GM23338 (cell line): ENCODE measurements at regions not wholly inside any gene's neighbourhood (a gene's known extent, or its start where the extent isn't known, plus 50 kb on each side); places are given as distances from the start of the nearest gene placed in this dataset.

ENCODE experiments used
- CREB1 ChIP-seq: fragments of 250-450 bp; sonication (Bioruptor Pico); IDR thresholded peaks from 2 replicates; pipeline ENCODE4 v1.5.0; 2020; ENCODE audit warnings: low read depth, mild to moderate bottlenecking, moderate library complexity
- EZH2 ChIP-seq: fragments of 200-600 bp; sonication (generic); IDR thresholded peaks from one replicate; pipeline ENCODE4 v1.8.0; 2017; ENCODE audit warnings: antibody characterized with exemption, mild to moderate bottlenecking, low read depth; ENCODE audit not compliant: unreplicated experiment
- JUNB ChIP-seq: IDR thresholded peaks from one replicate; pipeline ENCODE4 v1.6.1; 2016; ENCODE audit warnings: antibody characterized with exemption; ENCODE audit not compliant: unreplicated experiment
- POLR2AphosphoS5 ChIP-seq: IDR thresholded peaks from 2 replicates; pipeline ENCODE4 v1.6.1; 2016; ENCODE audit warnings: antibody characterized with exemption, low read depth
- TF ChIP-seq, protein P1 (sequence below), 2 experiments: fragments of 200-600 bp in 1 of 2; sonication (generic) in 1 of 2; conservative IDR thresholded peaks; 2 replicates each; pipeline versions ENCODE4 v1.5.1 to v1.6.1; 2016 to 2017; ENCODE audit warnings: antibody characterized with exemption in 2 of 2, low read depth in 2 of 2, mild to moderate bottlenecking in 2 of 2, moderate library complexity in 1 of 2

DNA sequence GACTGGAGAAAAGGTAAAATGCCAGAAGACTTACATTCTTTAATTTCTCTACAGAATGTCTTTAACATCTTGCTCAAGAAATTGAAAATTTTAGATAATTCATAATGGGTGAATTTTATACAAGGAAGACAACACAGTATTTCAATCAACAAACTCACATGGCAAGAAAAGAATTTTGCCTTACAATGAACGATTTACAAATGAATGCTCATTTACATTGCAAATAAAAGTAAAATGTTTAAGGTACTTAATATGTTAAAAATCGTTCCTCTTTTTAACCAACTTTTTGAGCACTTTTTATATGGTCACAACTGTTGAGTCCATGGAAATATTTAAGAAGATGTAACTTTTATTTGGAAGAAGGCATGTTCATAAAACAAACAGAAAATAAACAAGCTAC lies 174.8 kb upstream of the UBE2E2 start:
- TF ChIP-seq, protein P1, sequence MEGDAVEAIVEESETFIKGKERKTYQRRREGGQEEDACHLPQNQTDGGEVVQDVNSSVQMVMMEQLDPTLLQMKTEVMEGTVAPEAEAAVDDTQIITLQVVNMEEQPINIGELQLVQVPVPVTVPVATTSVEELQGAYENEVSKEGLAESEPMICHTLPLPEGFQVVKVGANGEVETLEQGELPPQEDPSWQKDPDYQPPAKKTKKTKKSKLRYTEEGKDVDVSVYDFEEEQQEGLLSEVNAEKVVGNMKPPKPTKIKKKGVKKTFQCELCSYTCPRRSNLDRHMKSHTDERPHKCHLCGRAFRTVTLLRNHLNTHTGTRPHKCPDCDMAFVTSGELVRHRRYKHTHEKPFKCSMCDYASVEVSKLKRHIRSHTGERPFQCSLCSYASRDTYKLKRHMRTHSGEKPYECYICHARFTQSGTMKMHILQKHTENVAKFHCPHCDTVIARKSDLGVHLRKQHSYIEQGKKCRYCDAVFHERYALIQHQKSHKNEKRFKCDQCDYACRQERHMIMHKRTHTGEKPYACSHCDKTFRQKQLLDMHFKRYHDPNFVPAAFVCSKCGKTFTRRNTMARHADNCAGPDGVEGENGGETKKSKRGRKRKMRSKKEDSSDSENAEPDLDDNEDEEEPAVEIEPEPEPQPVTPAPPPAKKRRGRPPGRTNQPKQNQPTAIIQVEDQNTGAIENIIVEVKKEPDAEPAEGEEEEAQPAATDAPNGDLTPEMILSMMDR (conservative IDR thresholded peaks at IDR 0.05; ENCODE audit: low read depth in 2 of 2), result no peak
- TF ChIP-seq JUNB (no peak), CREB1 (CRISPR knock-in tag) (no peak), EZH2 (no peak), POLR2AphosphoS5 (no peak)
